EL (cell line): ENCODE measurements at regions not wholly inside any gene's neighbourhood (a gene's known extent, or its start where the extent isn't known, plus 50 kb on each side); places are given as distances from the start of the nearest gene placed in this dataset.

Experiments used
- DNase-seq: peaks from one replicate; pipeline ENCODE4 v3.0.0-alpha.2; 2016

DNA sequence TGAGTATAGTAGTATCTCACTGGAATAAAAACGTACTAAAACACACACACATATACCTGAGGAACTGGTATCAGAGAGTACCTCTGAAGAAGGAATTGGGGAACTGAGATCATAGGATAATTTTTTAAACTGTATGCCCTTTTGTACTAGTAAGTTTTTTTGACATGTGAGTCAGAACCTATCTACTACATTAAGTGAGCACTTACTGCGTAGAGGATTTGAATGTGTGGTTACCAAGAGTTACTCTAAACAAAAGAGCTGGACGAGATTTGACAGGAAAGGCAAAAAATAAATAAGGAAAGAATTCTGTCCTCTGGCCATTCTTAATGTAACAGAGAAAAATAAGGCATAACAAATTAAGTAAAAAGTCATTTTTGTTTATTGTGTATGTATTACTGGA lies 546.5 kb upstream of the FAT1 start:
- DNase-seq: no peak

GRCh38 chr4:187271848-187272247 lies 548.2 kb upstream of the FAT1 start:
- no peak for DNase-seq

- no peak for DNase-seq
Observed at GRCh38 chr4:187274153-187274552, 550.5 kb upstream of the FAT1 start.

GRCh38 chr4:187276736-187277408 lies 553.2 kb upstream of the FAT1 start:
- DNase-seq: peak; percentile 27

DNA sequence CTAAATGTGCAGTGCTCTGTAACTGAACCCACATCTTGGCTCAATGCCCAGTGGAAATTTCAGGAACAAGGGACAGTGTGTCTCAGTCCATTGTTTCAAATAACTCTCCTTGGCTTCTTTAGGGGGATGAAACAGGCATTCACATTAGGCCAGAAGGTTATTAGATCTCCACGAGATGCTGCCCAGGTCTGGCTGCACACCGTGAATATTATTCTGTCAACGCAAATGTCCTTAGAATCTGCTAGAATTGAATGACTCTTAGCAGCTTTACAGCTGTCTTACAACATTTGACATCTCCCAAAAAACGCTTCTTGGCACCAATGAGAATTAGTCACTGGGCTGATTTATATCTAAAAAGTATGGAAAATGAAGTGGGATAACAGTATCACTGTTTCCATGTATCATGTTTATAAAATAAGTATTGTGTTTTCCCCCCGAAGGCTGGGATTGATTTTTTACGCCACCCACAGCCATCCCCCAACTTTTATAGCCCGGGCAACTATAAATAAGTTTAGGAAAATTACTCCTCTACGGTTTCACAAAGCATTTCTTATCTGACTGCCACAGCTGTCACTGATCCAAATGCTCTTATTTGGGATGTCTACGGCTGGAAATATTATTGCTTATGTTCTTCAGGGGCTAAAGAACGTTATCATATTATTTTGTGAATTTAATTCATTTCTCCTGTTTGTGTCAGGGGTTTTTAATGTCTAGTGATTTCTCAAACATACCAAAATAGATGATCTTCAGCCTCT lies 559.7 kb upstream of the FAT1 start:
- no peak for DNase-seq

DNA sequence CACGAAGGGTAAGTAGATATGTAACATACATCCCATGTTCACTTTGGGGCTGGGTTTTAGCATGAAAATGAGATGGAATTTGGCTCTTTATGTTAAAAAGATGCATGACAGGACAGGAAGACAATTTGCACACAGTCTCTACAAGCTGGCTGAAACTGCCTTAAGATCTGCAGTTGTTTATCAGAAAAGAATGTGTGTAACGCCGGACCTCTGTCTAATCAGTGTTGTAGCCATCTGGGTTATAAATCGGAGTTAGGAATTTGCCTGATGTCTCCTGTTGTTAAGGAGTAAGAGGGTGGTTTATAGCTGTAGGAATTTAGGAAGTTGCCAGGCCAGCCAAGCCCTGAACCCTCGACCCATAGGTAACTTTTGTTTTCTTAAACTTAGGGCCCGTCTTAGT lies 562.9 kb upstream of the FAT1 start:
- DNase-seq: peak; percentile 18

DNA sequence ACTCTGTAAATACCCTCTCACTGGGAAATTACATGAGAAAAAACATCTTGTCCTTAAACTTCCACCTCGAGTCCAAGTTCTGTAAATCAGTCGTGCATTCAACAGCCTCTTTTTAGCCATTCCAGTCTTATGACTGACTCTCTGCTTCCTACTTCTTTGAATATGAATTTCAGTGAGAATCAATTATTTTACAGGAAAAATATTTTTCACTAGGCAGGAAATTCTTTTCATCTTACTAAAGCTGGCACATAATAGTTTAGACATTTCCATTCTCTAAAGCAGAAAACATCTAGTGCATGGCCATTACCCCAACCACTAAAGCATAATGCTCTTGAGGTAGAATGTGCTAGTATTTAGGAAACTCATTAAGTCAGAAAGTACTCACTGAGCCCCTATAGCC lies 565.7 kb upstream of the FAT1 start:
- DNase-seq: peak; percentile 46

GRCh38 chr4:187294861-187295260 lies 571.2 kb upstream of the FAT1 start:
- DNase-seq: peak; percentile 63

DNA sequence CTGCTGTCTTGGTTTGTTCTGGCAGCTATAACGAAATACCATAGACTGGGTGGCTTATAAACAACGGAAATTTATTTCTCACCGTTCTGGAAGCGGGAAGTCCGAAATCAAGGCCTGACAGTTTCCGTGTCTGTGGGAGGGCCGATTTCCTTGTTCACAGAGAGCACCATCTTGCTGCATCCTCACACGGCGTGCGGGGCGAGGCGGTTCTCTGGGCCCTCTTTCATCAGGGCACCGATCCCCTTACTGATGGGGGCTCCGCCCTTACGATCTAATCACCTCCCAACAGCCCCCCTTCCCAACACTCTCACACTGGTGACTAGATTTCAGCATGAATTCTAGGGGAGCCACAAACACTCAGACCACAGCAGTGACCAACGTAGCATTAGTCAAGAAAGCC lies 578.3 kb upstream of the FAT1 start:
- no peak for DNase-seq

GRCh38 chr4:187302457-187303150 lies 578.9 kb upstream of the FAT1 start:
- DNase-seq: peak; percentile 26

GRCh38 chr4:187304133-187304532 lies 580.5 kb upstream of the FAT1 start:
- no peak for DNase-seq

- DNase-seq: peak; percentile 66
Observed at GRCh38 chr4:187307131-187307530, 583.5 kb upstream of the FAT1 start.

DNA sequence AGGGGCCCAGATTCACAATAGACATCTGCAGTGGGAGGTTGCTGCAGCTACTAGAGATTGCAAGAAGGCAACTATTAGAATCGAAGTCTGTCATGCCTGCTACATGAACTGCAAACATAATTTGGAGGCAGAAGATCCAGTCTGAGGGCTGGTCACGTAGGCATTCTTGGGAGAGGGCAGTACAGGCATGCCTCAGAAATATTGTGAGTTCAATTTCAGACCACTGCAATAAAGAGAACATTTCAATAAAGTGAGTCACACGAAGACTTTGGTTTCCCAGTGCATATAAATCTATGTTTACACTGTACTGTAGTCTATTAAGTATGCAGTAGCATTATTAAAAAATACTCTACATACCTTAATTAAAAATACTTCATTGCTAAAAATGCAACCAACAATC lies 585.8 kb upstream of the FAT1 start:
- peak; percentile 85 for DNase-seq

DNA sequence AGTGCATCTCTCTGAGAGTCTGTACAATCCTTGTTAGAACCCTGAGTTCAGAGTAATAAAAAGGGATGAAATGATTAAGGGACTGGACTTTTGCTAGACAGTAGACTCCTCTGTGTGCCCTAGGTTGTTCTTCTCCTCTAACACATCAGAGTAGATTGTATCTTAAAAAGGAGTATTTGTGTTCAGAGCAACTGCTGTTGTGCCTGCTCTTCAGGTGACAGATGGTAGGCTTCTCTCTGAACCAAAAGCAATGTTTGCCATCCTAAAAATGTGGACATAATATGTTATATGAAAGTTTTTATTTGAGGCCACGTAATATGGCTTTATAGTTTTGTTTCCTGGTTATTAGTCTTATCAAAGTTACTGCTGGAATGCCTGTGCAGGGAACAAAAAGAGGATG lies 588.6 kb upstream of the FAT1 start:
- no peak for DNase-seq

DNA sequence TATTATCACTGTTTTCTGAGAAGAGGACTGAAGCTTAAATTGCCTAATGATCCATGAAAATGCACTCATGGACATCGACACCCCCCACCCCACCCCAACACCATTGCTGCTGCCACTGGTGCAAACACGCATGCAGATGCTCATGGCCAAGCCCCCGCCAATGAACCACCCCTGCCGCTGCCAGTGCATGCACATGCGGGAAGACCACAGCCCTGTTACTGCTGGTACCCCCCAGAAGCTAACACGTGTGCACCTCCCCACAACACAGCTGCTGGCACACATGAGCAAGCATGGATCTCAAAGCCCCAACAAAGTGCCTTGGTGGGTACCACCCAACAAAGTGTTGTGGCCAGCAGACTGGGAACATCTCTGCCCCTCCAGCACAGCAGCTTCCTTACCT lies 594.1 kb upstream of the FAT1 start:
- DNase-seq: no peak

- DNase-seq: no peak
Observed at GRCh38 chr4:187321711-187322110, 598.1 kb upstream of the FAT1 start.

- no peak for DNase-seq
Observed at GRCh38 chr4:187332141-187332540, 608.5 kb upstream of the FAT1 start.

- peak; percentile 15 for DNase-seq
Observed at GRCh38 chr4:187333151-187333550, 609.5 kb upstream of the FAT1 start.

GRCh38 chr4:187335339-187335738 lies 611.7 kb upstream of the FAT1 start:
- no peak for DNase-seq

GRCh38 chr4:187354740-187355139 lies 631.1 kb upstream of the FAT1 start:
- no peak for DNase-seq

GRCh38 chr4:187357045-187357643 lies 633.5 kb upstream of the FAT1 start:
- DNase-seq: no peak

GRCh38 chr4:187357821-187358220 lies 634.2 kb upstream of the FAT1 start:
- DNase-seq: no peak
